ENCODE measurements at regions not wholly inside any gene's neighbourhood (a gene's known extent, or its start where the extent isn't known, plus 50 kb on each side); places are given as distances from the start of the nearest gene placed in this dataset.

DNA sequence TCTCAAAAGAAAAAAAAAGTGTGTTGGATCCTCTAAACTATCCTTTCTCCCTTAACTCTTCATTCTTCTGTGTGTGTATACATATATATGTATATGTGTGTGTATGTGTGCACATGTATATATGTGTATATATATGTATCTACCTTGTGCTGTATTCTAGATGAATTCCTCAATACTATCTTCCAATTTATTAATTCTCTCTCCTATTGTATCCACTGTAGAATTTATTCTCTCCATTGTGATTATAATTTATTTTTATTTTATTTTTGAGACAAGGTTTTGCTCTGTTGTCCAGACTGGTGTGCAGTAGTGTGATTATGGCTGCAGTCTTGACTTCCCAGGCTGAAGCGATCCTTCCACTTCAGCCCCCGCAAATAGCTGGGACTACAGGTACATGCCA, 147.1 kb upstream of the ZNF618 start:
- TF ChIP-seq POLR2A (IDR thresholded peaks at IDR 0.05) = no peak
- TF ChIP-seq CTCF (IDR thresholded peaks at IDR 0.05 in 8 of 11, conservative IDR thresholded peaks at IDR 0.05 in 3 of 11) = no peak

All from spleen (tissue), 7 donors.